ENCODE measurements at regions not wholly inside any gene's neighbourhood (a gene's known extent, or its start where the extent isn't known, plus 50 kb on each side); places are given as distances from the start of the nearest gene placed in this dataset.

DNA sequence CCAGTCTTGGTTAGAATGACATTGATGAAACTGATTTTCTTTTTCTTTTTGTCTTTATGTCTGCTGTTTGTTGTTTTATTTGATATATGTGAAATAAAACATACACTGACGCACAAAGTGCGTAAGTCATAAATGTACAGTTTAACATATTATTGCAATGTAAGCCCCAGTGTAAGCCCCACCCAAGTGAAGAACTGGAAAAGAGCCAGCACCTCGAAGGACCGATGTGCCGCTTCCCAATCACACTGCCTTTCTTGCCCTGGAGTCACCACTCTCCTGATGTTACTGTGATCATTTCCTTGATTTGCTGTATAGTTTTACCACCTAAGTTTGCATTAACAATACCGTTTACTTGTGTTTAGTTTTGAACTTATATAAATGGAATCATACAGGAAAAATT lies 128.4 kb upstream of the LPP start:
- no peak overlapping the region for H3K27ac Mint-ChIP-seq
- H3K27me3 Mint-ChIP-seq, result peaks cover 9% of the 10 kb centered on the region
- no peak for ATAC-seq
- no peaks in the 10 kb centered on the region for H3K9me3 Mint-ChIP-seq
- no peak overlapping the region for H3K4me3 Mint-ChIP-seq
- no peaks in the 10 kb centered on the region for H3K36me3 Mint-ChIP-seq
- H3K4me1 Mint-ChIP-seq, result no peaks in the 10 kb centered on the region

DNA sequence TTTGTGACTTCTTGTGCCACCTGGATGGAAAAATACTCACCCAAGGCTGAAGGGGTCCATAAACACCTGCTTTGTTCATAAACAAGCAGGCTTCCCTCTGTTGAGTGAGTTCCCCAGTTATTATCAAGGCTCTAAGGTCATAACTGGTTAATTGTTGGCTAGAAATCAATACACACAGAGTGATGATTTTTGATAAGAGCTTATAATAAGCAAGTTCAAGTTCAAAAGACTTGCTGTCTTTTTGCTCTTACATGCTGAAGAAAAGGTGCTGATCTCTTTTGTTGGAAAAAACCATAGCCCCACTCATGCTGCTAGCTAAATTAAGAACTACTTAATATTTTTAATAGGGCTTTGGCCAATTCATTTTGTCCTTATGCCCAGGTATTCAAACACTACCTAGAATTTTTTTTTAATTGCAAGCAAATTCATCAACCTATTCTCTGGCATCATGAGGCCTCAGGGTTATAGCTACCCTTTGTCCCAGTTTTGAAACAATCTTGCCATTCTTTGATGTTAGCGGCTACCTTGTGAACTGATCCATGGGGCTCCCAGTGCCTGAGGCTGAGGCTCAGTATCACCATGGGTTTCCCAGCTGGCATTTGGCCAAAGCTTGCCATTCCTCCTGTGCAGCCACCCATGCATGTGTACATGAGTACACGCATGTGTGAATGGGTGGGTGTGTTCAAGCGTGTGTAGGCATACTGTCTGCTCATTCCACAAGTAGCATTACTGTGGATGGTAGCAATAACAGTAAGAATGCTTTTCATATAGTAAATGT lies 127.6 kb upstream of the LPP start:
- Mint-ChIP-seq H3K27me3 (peaks cover under 1% of the 10 kb centered on the region), H3K4me3 (no peak overlapping the region), H3K9me3 (no peaks in the 10 kb centered on the region), H3K27ac (no peak overlapping the region), H3K4me1 (no peaks in the 10 kb centered on the region), H3K36me3 (no peaks in the 10 kb centered on the region)
- no peak for ATAC-seq

DNA sequence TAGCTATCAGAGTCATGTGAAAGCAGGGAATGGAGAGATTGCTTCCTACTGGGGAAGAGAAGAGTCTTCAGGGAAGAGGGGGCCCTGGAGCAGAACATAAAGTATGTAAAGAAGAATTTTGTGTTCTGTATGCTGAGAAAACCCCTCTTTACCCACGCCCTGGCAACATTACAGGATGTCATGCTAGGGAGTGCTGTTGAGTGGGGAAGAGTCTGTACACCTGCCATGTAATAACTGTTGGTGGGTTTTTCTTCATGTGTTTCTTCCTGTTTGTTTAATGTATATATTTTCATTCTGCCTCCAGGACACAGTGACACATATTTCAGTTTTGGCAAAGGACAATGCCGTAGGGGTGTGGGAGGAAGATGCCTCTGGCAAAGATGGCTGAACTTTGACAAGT lies 122.8 kb upstream of the LPP start:
- ATAC-seq, result no peak
- Mint-ChIP-seq H3K9me3 (peaks cover 3% of the 10 kb centered on the region), H3K4me3 (no peak overlapping the region), H3K36me3 (no peaks in the 10 kb centered on the region), H3K27me3 (no peaks in the 10 kb centered on the region), H3K4me1 (peaks cover 9% of the 10 kb centered on the region), H3K27ac (no peak overlapping the region)

DNA sequence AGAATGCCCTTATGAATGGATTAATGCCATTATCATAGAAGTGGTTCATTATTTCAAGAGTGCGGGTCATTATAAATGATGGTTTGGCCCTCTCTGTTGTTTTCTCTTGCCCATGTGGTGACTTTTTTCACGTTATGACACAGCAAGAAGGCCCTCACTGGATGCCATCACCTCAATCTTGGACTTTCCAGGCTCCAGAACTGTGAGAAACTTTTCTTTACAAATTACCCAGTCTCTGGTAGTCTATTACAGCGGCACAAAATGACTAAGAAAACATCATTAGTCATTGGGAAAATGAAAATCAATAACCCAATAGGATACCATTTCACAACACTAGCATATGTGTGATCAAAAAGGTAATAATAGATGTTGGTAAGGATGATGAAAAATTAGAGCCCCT lies 119.0 kb upstream of the LPP start:
- Mint-ChIP-seq H3K27me3 (no peaks in the 10 kb centered on the region), H3K27ac (no peak overlapping the region), H3K36me3 (no peaks in the 10 kb centered on the region), H3K4me1 (peaks cover 14% of the 10 kb centered on the region), H3K9me3 (peaks cover 3% of the 10 kb centered on the region), H3K4me3 (no peak overlapping the region)
- no peak for ATAC-seq

DNA sequence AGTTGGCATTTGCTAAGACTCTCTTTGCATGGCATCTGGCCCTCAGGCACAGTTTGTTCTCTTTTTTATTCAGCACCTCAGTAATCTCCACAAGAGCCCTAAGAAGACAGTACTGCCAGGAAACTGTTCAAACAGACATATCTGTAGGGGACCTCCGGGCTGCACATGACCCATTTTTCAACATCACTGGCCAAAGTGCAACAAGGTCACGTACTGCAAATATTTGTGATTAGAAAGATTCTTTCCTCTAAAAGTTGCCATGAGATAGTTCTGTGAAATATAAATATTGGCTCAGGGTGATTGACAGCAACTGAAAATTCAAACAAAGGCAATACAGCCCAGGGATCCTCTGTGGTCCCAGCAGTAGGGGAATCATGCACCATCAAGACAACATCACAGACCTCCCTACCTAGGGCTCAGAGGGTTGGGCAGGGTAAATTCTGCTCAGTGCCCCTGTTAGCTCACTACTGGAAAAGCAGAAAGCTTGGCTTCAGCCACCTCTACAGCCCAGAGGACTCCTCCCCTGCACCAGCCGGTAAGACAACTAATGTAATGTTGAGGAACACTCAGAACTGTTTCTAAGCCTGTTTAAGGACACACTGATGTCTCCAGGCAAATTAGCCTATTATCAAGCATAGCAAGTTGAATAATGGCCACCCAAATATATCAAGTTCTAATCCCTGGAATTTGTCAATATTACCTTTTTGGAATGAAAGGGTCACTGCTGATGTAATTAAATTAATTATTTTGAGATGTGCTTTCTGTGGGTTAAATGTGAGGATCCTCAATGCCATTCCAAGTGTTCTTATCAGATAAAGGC lies 117.4 kb upstream of the LPP start:
- H3K4me1 Mint-ChIP-seq, result peaks cover 14% of the 10 kb centered on the region
- H3K27me3 Mint-ChIP-seq, result no peaks in the 10 kb centered on the region
- peaks cover 3% of the 10 kb centered on the region for H3K9me3 Mint-ChIP-seq
- ATAC-seq, result no peak
- H3K36me3 Mint-ChIP-seq, result no peaks in the 10 kb centered on the region
- H3K4me3 Mint-ChIP-seq, result no peak overlapping the region
- H3K27ac Mint-ChIP-seq, result no peak overlapping the region

DNA sequence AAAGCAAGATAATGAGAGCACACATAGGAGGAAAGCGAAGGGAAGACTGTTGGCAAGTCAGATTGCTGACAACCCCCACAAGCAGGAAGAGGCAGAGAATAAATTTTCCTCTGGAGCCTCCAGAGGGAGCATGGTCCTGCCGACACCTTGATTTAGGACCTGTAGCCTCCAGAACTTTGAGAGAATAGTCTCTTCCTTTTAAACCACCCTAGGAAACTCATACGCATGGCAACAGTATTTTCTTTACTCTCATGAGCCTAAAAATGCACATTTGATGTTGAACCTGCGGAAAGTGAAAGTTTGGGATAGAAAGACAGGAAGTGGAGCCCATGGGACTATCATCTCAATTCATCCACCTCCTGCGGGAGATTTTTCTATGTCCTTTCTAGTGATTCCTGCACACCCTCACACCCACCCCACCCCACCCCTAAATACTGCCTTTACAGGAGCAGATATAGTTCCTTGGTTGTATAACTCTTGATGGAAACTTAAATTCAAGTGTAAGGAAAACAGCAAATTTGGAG lies 116.7 kb upstream of the LPP start:
- Mint-ChIP-seq H3K4me1 (peaks cover 14% of the 10 kb centered on the region), H3K4me3 (no peak overlapping the region), H3K9me3 (peaks cover 3% of the 10 kb centered on the region), H3K27me3 (no peaks in the 10 kb centered on the region), H3K36me3 (no peaks in the 10 kb centered on the region), H3K27ac (no peak overlapping the region)
- no peak for ATAC-seq

DNA sequence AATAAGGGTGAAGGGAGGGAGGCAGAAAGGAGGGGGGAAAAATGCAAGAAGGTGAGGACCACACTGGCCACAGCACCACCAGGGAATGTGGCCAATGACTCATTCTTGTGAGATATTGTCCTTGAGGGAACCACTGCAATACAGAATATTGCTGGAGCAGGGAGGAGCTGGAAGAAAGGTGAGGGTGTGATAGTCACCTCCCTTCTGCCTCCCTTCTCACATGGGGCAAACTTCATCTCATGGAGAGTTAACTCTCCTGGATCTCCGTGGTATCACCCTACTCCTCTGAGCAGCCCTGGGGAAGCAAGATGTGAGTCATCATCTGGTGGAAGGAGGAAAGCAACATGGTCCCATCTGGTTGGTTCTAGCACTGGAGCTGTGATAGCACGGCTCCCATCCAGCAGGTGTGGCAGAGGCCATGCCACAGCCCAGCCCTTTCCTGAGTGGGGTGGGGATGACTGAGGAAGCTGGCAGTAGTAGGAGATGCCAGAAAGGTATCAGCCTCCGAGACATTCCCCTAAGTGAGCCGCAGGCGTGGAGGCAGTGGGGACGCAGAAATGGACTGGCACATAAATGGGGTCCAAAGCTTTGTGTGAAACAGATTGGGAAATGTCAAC lies 115.9 kb upstream of the LPP start:
- Mint-ChIP-seq H3K9me3 (peaks cover 3% of the 10 kb centered on the region), H3K27ac (no peak overlapping the region), H3K4me3 (no peak overlapping the region), H3K4me1 (peaks cover 9% of the 10 kb centered on the region), H3K36me3 (no peaks in the 10 kb centered on the region), H3K27me3 (peaks cover under 1% of the 10 kb centered on the region)
- ATAC-seq, result no peak

DNA sequence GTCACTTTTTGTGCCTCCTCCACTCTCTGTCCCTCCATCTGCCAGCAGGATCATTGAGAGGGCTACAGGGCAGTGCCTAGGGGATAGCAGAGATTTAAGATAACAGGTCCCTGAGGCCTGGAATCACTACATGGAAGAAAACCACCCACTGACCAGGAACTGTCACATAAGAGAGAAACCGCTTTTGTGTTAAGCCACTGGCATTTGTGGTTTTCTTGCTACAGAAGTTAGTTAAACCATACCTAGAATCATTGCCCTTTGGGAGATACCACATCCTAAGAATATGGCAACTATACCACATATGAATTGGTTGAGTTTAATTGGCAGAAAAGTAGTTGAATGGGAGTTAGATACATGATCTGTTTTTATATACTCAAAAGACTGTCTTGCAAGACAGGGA lies 112.8 kb upstream of the LPP start:
- H3K27ac Mint-ChIP-seq, result no peak overlapping the region
- no peaks in the 10 kb centered on the region for H3K9me3 Mint-ChIP-seq
- peaks cover 9% of the 10 kb centered on the region for H3K27me3 Mint-ChIP-seq
- H3K36me3 Mint-ChIP-seq, result no peaks in the 10 kb centered on the region
- H3K4me1 Mint-ChIP-seq, result peaks cover 4% of the 10 kb centered on the region
- H3K4me3 Mint-ChIP-seq, result no peak overlapping the region
- no peak for ATAC-seq

DNA sequence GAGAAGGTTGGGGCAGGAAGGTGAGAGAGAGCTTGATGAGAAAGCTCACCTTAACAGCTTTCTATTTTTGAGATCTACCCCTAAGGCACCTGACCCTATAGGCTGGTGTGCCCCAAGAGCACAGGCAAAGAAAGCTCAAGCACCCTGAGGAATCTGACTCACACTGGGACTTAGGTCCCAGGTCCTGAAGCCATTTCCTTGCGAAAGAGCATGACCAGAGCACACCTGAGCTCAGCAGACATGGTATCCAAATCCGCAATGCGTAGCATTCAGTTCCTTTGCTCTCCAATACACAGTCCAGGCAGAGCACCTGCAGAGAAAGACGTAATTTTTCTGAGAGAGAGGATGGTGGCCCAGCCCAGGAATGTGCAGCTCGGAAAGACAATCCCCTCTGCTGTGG lies 112.1 kb upstream of the LPP start:
- Mint-ChIP-seq H3K4me3 (no peak overlapping the region), H3K27ac (no peak overlapping the region), H3K27me3 (peaks cover 9% of the 10 kb centered on the region), H3K9me3 (no peaks in the 10 kb centered on the region), H3K4me1 (no peaks in the 10 kb centered on the region), H3K36me3 (no peaks in the 10 kb centered on the region)
- no peak for ATAC-seq

DNA sequence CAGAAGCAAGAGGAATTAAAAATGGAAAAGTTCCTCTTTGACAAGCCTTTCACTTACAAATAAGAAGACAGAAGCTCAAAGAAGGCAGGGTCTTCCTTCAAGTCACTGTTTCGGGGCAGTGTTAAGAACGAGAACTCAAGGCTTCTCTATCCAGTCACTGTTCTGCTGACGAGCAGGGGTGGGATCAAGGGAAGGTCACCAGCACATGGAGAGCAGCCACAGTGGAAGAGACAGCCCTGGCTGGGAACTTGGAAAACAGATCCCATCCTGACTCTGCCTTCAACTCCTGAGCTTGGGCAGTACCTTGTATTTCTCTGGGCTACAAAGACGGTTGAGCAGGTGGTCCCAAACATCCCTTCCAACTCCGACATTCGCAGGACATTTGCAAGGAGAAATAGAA lies 111.5 kb upstream of the LPP start:
- Mint-ChIP-seq H3K4me1 (no peaks in the 10 kb centered on the region), H3K27ac (no peak overlapping the region), H3K9me3 (no peaks in the 10 kb centered on the region), H3K36me3 (no peaks in the 10 kb centered on the region), H3K27me3 (peaks cover 12% of the 10 kb centered on the region), H3K4me3 (no peak overlapping the region)
- ATAC-seq, result no peak

DNA sequence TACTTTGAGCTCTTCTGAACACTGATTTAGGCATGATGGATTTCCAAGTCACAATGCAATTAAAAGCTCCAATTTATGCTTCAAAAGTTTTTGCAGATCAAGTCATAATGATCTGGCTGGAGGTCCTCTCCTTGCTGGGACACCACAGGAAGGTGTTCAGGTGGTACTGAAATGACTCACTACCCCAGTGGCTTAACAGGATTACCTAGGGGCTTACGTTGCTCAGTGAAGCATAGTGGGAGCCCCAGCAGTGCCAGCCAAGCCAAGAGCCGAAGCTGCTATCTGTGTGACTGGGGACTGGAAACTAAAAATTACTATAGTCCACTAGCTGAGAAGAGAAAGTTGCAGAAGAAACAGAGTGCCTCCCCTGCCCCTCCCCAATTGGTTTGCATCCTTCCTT lies 110.1 kb upstream of the LPP start:
- Mint-ChIP-seq H3K9me3 (no peaks in the 10 kb centered on the region), H3K36me3 (no peaks in the 10 kb centered on the region), H3K4me1 (no peaks in the 10 kb centered on the region), H3K4me3 (no peak overlapping the region), H3K27me3 (peaks cover 24% of the 10 kb centered on the region), H3K27ac (no peak overlapping the region)
- peak; percentile 51 for ATAC-seq

DNA sequence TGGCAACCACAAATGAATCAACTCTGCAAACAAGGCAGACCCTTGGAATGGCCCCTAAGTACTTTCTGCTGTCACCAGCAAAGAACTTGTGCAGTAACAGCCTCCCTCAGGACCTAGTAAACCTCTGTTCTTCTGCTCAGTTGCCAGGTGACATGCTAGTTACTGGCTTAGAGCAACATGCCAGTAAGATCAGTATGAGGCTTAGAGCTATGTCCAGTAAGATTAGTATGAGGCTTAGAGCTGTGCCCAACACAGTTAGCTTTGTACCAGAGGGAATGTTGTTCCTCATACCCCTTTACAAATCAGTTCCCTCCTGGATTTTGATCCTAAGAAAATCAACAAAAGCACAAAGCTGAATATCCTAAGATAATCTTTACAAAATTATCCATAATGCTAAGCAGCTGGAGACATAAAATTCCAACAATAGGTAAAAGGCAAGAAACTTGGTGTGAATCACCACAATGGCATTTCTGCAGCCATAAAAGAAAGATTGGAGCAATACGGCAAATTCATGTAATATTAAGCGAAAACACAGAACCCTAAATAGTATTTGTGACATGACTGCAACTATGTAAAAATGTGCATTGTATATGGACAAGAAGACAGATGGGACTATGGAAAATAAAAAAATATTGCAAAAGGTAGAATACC lies 107.3 kb upstream of the LPP start:
- H3K27ac Mint-ChIP-seq, result no peak overlapping the region

DNA sequence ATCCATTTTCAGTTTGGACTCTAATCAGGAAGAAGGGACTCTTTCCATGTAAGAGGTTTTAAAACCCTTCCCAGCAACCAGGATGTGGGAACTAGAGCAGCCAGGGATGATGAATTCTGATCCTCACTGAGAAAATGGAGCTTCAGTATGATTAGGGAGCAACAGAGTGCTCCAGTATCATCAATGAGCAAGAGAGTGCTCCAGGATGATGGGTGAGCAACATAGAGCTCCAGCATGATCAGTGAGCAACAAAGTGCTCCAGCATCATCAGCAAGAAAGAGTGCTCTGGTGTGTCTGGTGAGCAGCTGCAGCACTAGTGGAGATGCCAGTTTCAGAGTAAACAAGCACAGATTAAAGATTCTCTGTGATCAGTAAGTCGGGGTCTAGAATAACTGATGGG lies 106.4 kb upstream of the LPP start:
- no peaks in the 10 kb centered on the region for H3K36me3 Mint-ChIP-seq

More for the DNA sequence above, 107.3 kb upstream of the LPP start:
- H3K4me1 Mint-ChIP-seq, result peaks cover 11% of the 10 kb centered on the region
- no peaks in the 10 kb centered on the region for H3K36me3 Mint-ChIP-seq
- H3K27me3 Mint-ChIP-seq, result peaks cover 24% of the 10 kb centered on the region
- no peak for ATAC-seq
- no peak overlapping the region for H3K4me3 Mint-ChIP-seq
- no peaks in the 10 kb centered on the region for H3K9me3 Mint-ChIP-seq

DNA sequence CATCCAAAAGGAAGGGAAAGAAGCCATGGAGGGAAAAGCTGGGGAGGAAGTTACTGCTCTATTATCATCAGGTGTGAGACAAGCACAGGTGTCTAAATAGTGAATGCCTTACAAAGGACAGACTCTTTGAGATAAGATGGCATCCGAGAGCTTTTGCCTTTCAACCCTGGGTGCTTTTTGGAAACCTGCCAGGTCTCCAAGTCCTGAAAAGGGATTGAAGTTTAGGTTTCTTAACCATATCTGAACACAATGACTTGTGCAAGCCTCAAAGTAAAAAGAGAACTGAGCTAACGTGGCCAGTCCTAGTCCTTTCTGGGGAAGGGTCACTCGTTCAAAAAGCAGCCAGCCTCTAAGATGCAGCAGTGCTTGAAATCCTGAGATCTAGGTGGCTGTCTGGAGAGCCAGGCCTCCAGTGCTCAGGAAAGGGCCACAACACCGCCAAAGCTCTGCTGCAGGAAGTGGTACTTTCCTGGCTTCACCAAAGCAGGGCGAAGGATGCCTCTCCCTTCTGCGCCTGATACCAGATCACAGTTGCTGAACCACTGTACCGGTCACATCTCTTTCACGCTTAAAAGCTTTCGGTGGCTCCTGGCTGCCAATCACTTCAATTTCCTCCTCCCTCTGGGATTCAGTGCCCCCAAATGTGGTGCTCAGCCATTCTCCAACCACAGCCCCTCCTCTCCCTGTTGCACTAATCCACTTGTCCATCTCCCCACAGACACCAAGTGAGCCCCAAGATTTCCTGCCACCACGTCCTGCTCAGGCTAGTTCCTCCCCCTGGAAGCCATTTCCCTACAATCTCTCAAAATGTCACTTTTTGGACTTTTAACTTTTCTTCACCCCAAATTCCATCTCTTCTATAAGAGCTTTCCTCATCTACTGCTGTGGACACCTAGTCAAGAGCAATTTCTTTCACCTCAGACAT lies 104.1 kb upstream of the LPP start:
- Mint-ChIP-seq H3K4me1 (peaks cover 11% of the 10 kb centered on the region), H3K36me3 (no peaks in the 10 kb centered on the region), H3K9me3 (no peaks in the 10 kb centered on the region), H3K27ac (no peak overlapping the region), H3K27me3 (peaks cover 15% of the 10 kb centered on the region), H3K4me3 (peak overlapping the region; percentile 2)
- ATAC-seq, result peak; percentile 51

More for the DNA sequence above, 106.4 kb upstream of the LPP start:
- Mint-ChIP-seq H3K27me3 (peaks cover 24% of the 10 kb centered on the region), H3K27ac (no peak overlapping the region), H3K9me3 (no peaks in the 10 kb centered on the region), H3K4me3 (no peak overlapping the region), H3K4me1 (peaks cover 11% of the 10 kb centered on the region)
- ATAC-seq, result no peak

Measured in stimulated activated memory B cell treated with anti-CD40 and anti-IgM and Interleukin-4, amounts not matched to agents 10 μg/mL and 1 μg/mL and 100 μg/mL, for 72 hours (primary cell).